GM18502 (cell line): ENCODE measurements at regions not wholly inside any gene's neighbourhood (a gene's known extent, or its start where the extent isn't known, plus 50 kb on each side); places are given as distances from the start of the nearest gene placed in this dataset.
"Not testable (repeated sequence)": the region's sequence is repeated elsewhere in the genome, so short reads cannot be mapped to it uniquely, and the experiment has no call there.

Experiments
- ATAC-seq: cut with Tn5 transposase; IDR thresholded peaks from one replicate; pipeline ENCODE4 v1.9.1; 2021; ENCODE audit warnings: mild to moderate bottlenecking; ENCODE audit not compliant: unreplicated experiment, poor library complexity

DNA sequence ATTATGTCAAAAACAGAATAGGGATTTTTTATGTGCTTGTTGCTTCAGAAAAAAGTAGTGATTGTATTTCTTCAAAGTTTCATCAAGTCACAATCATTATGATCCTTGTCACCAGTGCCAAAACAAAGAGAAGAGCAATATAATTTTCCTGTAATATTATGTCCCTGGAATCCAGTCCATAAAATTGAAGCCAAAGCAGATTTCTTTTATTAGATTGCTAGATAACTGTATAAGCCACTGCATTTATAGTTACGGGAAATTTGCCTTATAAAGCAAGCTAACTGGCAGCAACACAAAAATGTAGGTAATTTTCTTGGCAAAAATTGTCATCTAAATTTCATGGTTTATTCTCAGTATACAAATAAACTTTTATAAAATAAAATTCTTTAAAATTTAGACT lies 296.1 kb upstream of the ANKRD50 start:
- ATAC-seq, result no peak

GRCh38 chr4:125004676-125005075 lies 292.1 kb upstream of the ANKRD50 start:
- ATAC-seq, result no peak

DNA sequence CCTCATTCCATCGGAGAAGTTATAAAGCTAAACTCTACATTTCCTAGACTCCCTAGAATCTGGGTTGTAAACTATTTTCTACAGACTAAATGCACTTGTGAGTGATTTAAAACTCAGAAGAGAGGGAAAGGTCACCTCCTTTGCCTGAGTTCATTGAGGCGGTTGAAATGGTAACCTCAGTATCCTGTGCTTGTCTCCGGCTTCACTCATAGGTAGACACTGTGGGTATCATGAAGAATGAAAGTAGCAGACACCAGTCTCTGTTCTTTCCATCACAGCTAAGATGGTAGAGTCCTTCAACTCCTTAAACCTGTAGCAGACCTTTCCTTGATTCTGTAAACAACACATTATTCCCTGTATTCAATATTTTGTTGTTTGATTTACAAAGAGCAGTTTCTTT lies 291.3 kb upstream of the ANKRD50 start:
- ATAC-seq, result no peak

DNA sequence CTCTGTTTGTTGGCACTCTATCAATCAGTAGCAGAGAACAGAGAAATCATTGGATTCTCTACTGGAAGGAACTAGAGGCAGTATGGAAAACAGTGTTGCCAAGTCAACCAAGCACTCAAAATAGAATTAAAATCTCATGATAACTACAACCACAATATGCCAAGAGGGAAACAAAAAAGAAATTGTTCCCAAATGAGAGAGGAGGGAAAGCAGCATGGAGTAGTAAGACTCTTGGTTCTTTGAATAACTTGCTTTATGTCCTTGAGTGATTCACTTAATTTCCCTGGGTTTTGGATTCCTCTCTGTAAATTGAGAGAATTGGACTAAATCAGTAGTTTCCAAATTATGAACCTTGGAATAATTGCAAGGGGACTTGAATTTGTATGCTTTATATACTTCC lies 285.5 kb upstream of the ANKRD50 start:
- ATAC-seq, result no peak

GRCh38 chr4:124997124-124997523 lies 284.6 kb upstream of the ANKRD50 start:
- no peak for ATAC-seq

DNA sequence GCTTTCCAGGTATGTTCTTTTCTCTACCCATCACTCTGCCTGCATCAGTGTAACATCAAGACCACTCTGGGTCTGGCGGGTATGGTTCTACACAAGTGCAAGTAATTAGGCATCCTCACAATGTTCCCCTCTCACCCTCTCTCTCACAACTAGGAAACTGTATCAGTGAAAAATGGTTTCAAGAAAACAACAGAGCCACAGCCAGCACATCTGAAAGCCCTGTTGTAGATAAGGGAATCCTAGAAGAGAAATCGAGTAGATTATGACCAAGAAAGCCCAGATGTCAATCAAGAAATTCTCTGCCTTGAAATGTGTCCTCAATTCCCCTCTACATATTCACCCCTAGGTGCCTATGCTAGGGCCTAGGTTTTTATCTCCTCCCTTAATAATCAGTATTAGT lies 281.3 kb upstream of the ANKRD50 start:
- ATAC-seq, result no peak

DNA sequence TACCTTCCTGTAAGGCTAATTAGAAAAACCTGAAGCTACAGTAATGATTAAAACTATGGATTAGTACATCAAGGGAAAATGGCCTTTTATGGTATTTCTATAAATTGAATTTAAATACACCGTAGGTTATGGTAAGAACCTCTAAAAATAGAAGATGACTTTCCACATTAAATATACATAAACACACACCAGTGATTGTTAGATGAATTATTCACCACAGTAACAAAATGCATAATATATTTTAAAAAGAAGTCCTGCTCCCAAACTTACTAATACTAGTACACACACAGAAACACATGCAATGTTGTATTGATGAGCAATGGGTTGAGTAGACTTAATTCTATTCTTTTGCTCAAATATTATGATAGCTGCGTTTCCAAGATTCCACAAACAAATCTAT lies 277.9 kb upstream of the ANKRD50 start:
- no peak for ATAC-seq

GRCh38 chr4:124980276-124980752 lies 267.8 kb upstream of the ANKRD50 start:
- no peak for ATAC-seq

- ATAC-seq, result not testable (repeated sequence)
Measured at GRCh38 chr4:124978536-124978935, 266.0 kb upstream of the ANKRD50 start.

GRCh38 chr4:124977045-124977444 lies 264.5 kb upstream of the ANKRD50 start:
- ATAC-seq, result no peak

- no peak for ATAC-seq
Measured at GRCh38 chr4:124974152-124974551, 261.6 kb upstream of the ANKRD50 start.

- ATAC-seq, result no peak
Measured at GRCh38 chr4:124973716-124974115, 261.2 kb upstream of the ANKRD50 start.

- no peak for ATAC-seq
Measured at GRCh38 chr4:124970011-124970410, 257.5 kb upstream of the ANKRD50 start.

DNA sequence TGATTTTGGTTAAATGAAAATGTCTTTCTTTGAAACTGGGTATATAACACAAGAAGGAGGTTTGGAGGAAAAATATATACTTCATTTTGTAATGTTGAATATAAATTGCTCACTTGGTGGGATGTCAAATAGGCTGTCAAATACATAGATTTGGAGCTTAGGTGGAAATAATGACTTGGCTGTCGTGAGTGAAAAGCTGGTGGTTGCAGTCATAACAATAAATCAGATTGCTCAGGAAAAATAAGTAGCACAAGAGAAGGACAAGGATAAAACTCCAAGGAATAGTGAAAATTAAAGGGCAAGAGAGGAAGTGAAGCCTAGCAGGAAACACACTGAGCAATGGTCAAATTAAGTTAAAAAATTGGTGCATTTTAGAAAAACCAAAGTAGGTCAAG lies 253.0 kb upstream of the ANKRD50 start:
- ATAC-seq, result no peak

- ATAC-seq, result no peak
Measured at GRCh38 chr4:124964852-124965496, 252.4 kb upstream of the ANKRD50 start.

GRCh38 chr4:124964251-124964650 lies 251.7 kb upstream of the ANKRD50 start:
- no peak for ATAC-seq

DNA sequence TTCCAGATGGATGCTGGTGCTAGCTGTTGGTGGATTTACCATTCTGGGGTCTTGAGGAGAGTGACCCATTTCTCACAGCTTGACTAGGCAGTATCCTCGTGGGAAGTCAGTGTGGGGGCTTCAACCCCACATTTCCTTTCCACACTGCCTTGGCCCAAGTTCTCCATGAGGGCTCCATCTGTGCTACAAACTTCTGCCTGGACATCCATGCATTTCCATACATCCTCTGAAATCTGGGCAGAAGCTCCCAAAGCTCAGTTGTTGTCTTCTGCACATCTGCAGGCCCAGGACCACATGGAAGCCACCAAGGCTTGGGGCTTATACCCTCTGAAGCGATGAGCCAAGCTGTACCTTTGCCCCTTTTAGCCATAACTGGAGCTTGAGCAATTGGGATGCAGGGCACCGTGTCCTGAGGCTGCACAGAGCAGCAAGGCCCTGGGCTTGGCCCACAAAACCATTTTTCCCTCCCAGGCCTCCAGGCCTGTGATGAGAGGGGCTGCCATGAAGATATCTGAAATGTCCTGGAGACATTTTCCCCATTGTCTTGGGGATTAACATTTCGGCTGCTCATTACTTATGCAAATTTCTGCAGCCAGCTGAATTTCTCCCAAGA lies 248.7 kb upstream of the ANKRD50 start:
- no peak for ATAC-seq

- ATAC-seq, result no peak
Measured at GRCh38 chr4:124958847-124959246, 246.3 kb upstream of the ANKRD50 start.

DNA sequence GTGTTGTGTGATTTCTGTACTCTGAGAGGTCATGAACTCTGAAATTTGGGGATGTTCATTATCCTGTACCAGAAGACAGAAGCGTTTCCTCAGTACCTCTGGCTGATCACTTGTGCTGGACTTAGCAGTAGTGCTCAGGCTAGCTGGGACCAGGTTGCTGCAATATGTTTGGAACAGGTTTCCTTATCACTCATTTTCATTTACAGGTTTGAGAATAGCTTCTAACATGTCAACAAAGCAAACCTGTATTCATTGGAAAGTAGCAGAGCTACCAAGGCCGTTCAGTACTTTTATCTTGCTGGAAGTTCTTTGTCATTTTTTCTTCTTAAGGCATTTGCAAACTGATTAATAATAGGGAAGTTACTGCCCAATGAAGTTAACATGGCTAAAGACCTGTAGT lies 242.9 kb upstream of the ANKRD50 start:
- no peak for ATAC-seq

GRCh38 chr4:124954046-124954445 lies 241.5 kb upstream of the ANKRD50 start:
- ATAC-seq, result no peak

GRCh38 chr4:124953486-124953885 lies 241.0 kb upstream of the ANKRD50 start:
- no peak for ATAC-seq

- no peak for ATAC-seq
Measured at GRCh38 chr4:124953061-124953460, 240.5 kb upstream of the ANKRD50 start.
